Caco-2 (cell line): ENCODE measurements at regions not wholly inside any gene's neighbourhood (a gene's known extent, or its start where the extent isn't known, plus 50 kb on each side); places are given as distances from the start of the nearest gene placed in this dataset.
"Not testable (repeated sequence)": the region's sequence is repeated elsewhere in the genome, so short reads cannot be mapped to it uniquely, and the experiment has no call there.

Source experiments
- BruUV-seq: library from RNA; stranded (reverse); fragments of 400-500 nt; replicated peaks from 2 replicates; lab custom pipeline; 2021; lab: Mats Ljungman, UMichigan
- CTCF ChIA-PET: fragments of 300-600 bp; sonication (Branson Sonifier 250); formaldehyde crosslinking; loops from one replicate; lab custom pipeline; 2022; ENCODE audit warnings: antibody characterized with exemption; lab: Charles Lee
- POLR2A ChIA-PET: fragments of 300-600 bp; sonication (Branson Sonifier 250); formaldehyde crosslinking; loops from one replicate; lab custom pipeline; 2022; ENCODE audit warnings: antibody characterized with exemption; lab: Charles Lee
- DNase-seq, 2 experiments: peaks; one replicate each; pipeline versions ENCODE4 v3.0.0 to v3.0.0-alpha.2; 2020 to 2022
- H3K27me3 ChIP-seq: replicated peaks from 2 replicates; pipeline ENCODE4 v1.6.0; 2011; ENCODE audit warnings: low read length; ENCODE audit not compliant: control insufficient read depth, insufficient read depth
- H3K36me3 ChIP-seq: 2 replicates; pipeline ENCODE4 v1.5.1; 2011; ENCODE audit warnings: low read length; ENCODE audit not compliant: control insufficient read depth, insufficient read depth
- H3K4me1 ChIP-seq: fragments of 250-450 bp; sonication (Bioruptor Pico); 2 replicates; pipeline ENCODE4 v1.5.1; 2020; ENCODE audit warnings: mild to moderate bottlenecking
- H3K4me3 ChIP-seq: 2 replicates; pipeline ENCODE4 v1.5.1; 2011; ENCODE audit warnings: low read depth, mild to moderate bottlenecking, control low read depth, low read length
- H3K9me3 ChIP-seq: fragments of 250-450 bp; sonication (Bioruptor Pico); 2 replicates; pipeline ENCODE4 v1.5.1; 2020; ENCODE audit warnings: mild to moderate bottlenecking, moderate library complexity
- H3K27ac Mint-ChIP-seq: one replicate; pipeline ENCODE4 v1.8.0; 2022; ENCODE audit warnings: mixed read lengths; ENCODE audit not compliant: unreplicated experiment
- H3K27me3 Mint-ChIP-seq: one replicate; pipeline ENCODE4 v1.8.0; 2022; ENCODE audit warnings: mixed read lengths; ENCODE audit not compliant: insufficient read depth, unreplicated experiment
- H3K36me3 Mint-ChIP-seq: one replicate; pipeline ENCODE4 v1.8.0; 2022; ENCODE audit warnings: mild to moderate bottlenecking, mixed read lengths; ENCODE audit not compliant: insufficient read depth, unreplicated experiment
- H3K4me1 Mint-ChIP-seq: one replicate; pipeline ENCODE4 v1.8.0; 2022; ENCODE audit warnings: low read depth, mixed read lengths; ENCODE audit not compliant: unreplicated experiment
- H3K4me3 Mint-ChIP-seq: one replicate; pipeline ENCODE4 v1.8.0; 2022; ENCODE audit warnings: mild to moderate bottlenecking, moderate library complexity, mixed read lengths; ENCODE audit not compliant: unreplicated experiment
- H3K9me3 Mint-ChIP-seq: one replicate; pipeline ENCODE4 v1.8.0; 2022; ENCODE audit warnings: mixed read lengths; ENCODE audit not compliant: unreplicated experiment
- CTCF ChIP-seq, 2 experiments: fragments of 200-600 bp in 1 of 2; IDR thresholded peaks; 1 replicate in 1 of 2; 2 replicates in 1 of 2; pipeline versions ENCODE4 v1.5.1 to v1.8.0; 2011 to 2022; ENCODE audit warnings: antibody characterized with exemption in 1 of 2, control low read depth in 1 of 2, inconsistent platforms in 1 of 2, low read depth in 1 of 2, low read length in 1 of 2, mild to moderate bottlenecking in 1 of 2, moderate library complexity in 1 of 2; ENCODE audit not compliant: insufficient read depth in 1 of 2, severe bottlenecking in 1 of 2, unreplicated experiment in 1 of 2
- intact Hi-C: fragments of 100-400 bp; cut with micrococcal nuclease; formaldehyde crosslinking; loops from one replicate; pipeline ENCODE4 v1.10.0; 2022; ENCODE audit not compliant: unreplicated experiment

GRCh38 chr14:41423503-41423902 lies 183.2 kb upstream of the LRFN5 start:
- H3K36me3 Mint-ChIP-seq, result no peaks in the 10 kb centered on the region

GRCh38 chr14:41421308-41421707 lies 185.4 kb upstream of the LRFN5 start:
- BruUV-seq, H3K4me3 ChIP-seq, H3K36me3 Mint-ChIP-seq, H3K9me3 ChIP-seq, H3K27me3 Mint-ChIP-seq, CTCF ChIA-PET, H3K4me3 Mint-ChIP-seq, DNase-seq, H3K4me1 Mint-ChIP-seq, H3K4me1 ChIP-seq, POLR2A ChIA-PET, intact Hi-C loops, H3K9me3 Mint-ChIP-seq, H3K36me3 ChIP-seq, H3K27me3 ChIP-seq, H3K27ac Mint-ChIP-seq: not testable (repeated sequence)

More at GRCh38 chr14:41423503-41423902, 183.2 kb upstream of the LRFN5 start:
- H3K27me3 Mint-ChIP-seq, result no peaks in the 10 kb centered on the region
- CTCF ChIA-PET, result no interaction called here
- intact Hi-C loops, result no loop called here
- H3K36me3 ChIP-seq, result no peaks in the 10 kb centered on the region
- H3K4me1 Mint-ChIP-seq, result no peaks in the 10 kb centered on the region
- BruUV-seq, result no TSS peak
- no peaks in the 10 kb centered on the region for H3K27me3 ChIP-seq
- H3K4me1 ChIP-seq, result no peaks in the 10 kb centered on the region
- no peaks in the 10 kb centered on the region for H3K9me3 Mint-ChIP-seq
- no peak for DNase-seq
- H3K4me3 ChIP-seq, result no peak overlapping the region
- POLR2A ChIA-PET, result no interaction called here
- H3K4me3 Mint-ChIP-seq, result no peak overlapping the region
- H3K27ac Mint-ChIP-seq, result no peak overlapping the region
- no peak for TF ChIP-seq CTCF (IDR thresholded peaks at IDR 0.05; ENCODE audit: insufficient read depth in 1 of 2, low read depth in 1 of 2, low read length in 1 of 2, severe bottlenecking in 1 of 2, unreplicated experiment in 1 of 2)
- no peaks in the 10 kb centered on the region for H3K9me3 ChIP-seq

GRCh38 chr14:41419709-41420108 lies 187.0 kb upstream of the LRFN5 start:
- no peaks in the 10 kb centered on the region for H3K27me3 Mint-ChIP-seq
- no peaks in the 10 kb centered on the region for H3K9me3 ChIP-seq
- TF ChIP-seq CTCF (IDR thresholded peaks at IDR 0.05; ENCODE audit: insufficient read depth in 1 of 2, low read depth in 1 of 2, low read length in 1 of 2, severe bottlenecking in 1 of 2, unreplicated experiment in 1 of 2), result no peak
- H3K36me3 Mint-ChIP-seq, result no peaks in the 10 kb centered on the region
- no peak for DNase-seq
- H3K27ac Mint-ChIP-seq, result no peak overlapping the region
- H3K4me1 Mint-ChIP-seq, result no peaks in the 10 kb centered on the region
- H3K4me1 ChIP-seq, result no peaks in the 10 kb centered on the region
- H3K4me3 ChIP-seq, result no peak overlapping the region
- H3K9me3 Mint-ChIP-seq, result no peaks in the 10 kb centered on the region
- H3K36me3 ChIP-seq, result no peaks in the 10 kb centered on the region
- no peak overlapping the region for H3K4me3 Mint-ChIP-seq
- ChIA-PET POLR2A (no interaction called here), CTCF (no interaction called here)
- no TSS peak for BruUV-seq
- intact Hi-C loops, result no loop called here
- no peaks in the 10 kb centered on the region for H3K27me3 ChIP-seq

- BruUV-seq, result no TSS peak
- intact Hi-C loops, result no loop called here
- DNase-seq, result no peak
- Histone ChIP-seq H3K4me3 (no peak overlapping the region), H3K27me3 (no peaks in the 10 kb centered on the region), H3K9me3 (no peaks in the 10 kb centered on the region), H3K4me1 (no peaks in the 10 kb centered on the region), H3K36me3 (no peaks in the 10 kb centered on the region)
- Mint-ChIP-seq H3K4me3 (no peak overlapping the region), H3K36me3 (no peaks in the 10 kb centered on the region), H3K9me3 (no peaks in the 10 kb centered on the region), H3K4me1 (no peaks in the 10 kb centered on the region), H3K27me3 (no peaks in the 10 kb centered on the region), H3K27ac (no peak overlapping the region)
- ChIA-PET POLR2A (no interaction called here), CTCF (no interaction called here)
- no peak for TF ChIP-seq CTCF (IDR thresholded peaks at IDR 0.05; ENCODE audit: insufficient read depth in 1 of 2, low read depth in 1 of 2, low read length in 1 of 2, severe bottlenecking in 1 of 2, unreplicated experiment in 1 of 2)
Observed at GRCh38 chr14:41418851-41419250, 187.8 kb upstream of the LRFN5 start.
